ENCODE measurements at regions not wholly inside any gene's neighbourhood (a gene's known extent, or its start where the extent isn't known, plus 50 kb on each side); places are given as distances from the start of the nearest gene placed in this dataset.

- Mint-ChIP-seq H3K4me3 (no peak overlapping the region), H3K27me3 (ENCODE audit: low read depth) (no peaks in the 10 kb centered on the region), H3K36me3 (no peaks in the 10 kb centered on the region), H3K27ac (no peak overlapping the region), H3K9me3 (peaks cover 9% of the 10 kb centered on the region), H3K4me1 (no peaks in the 10 kb centered on the region)
- no peak for DNase-seq (ENCODE audit: low spot score in 2 of 2, unreplicated experiment in 2 of 2)
- TF ChIP-seq CTCF (IDR thresholded peaks at IDR 0.05; ENCODE audit: unreplicated experiment): no peak
These were observed 1578.0 kb downstream of the CDH8 start for GRCh38 chr16:60458255-60458654.

DNA sequence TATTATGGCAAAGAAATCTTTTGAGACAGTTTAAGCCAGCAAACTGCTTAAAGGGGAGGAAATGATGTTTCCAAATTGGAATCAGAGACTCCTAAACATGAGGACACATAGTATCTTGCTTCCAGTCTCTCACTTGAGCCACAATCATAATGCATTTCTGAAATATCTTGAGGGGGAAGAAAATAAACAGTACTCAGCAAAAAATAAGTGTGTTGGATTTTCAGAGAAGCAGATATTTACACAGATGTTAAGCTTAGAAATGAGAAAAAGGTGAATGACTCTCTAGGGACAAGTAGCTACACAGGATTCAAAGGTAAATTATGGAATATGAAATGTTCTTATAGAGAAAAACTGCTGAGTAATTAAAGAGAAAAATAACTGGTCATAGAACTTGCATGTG lies 1583.6 kb downstream of the CDH8 start:
- no peaks in the 10 kb centered on the region for H3K9me3 Mint-ChIP-seq
- DNase-seq (ENCODE audit: low spot score in 2 of 2, unreplicated experiment in 2 of 2): no peak
- H3K27ac Mint-ChIP-seq: no peak overlapping the region
- no peaks in the 10 kb centered on the region for H3K36me3 Mint-ChIP-seq
- H3K4me1 Mint-ChIP-seq: no peaks in the 10 kb centered on the region
- H3K27me3 Mint-ChIP-seq (ENCODE audit: low read depth): no peaks in the 10 kb centered on the region
- TF ChIP-seq CTCF (IDR thresholded peaks at IDR 0.05; ENCODE audit: unreplicated experiment): no peak
- no peak overlapping the region for H3K4me3 Mint-ChIP-seq

GRCh38 chr16:60438894-60439293 lies 1597.3 kb downstream of the CDH8 start:
- no peak overlapping the region for H3K4me3 Mint-ChIP-seq
- no peaks in the 10 kb centered on the region for H3K4me1 Mint-ChIP-seq
- no peak for DNase-seq (ENCODE audit: low spot score in 2 of 2, unreplicated experiment in 2 of 2)
- no peaks in the 10 kb centered on the region for H3K36me3 Mint-ChIP-seq
- H3K9me3 Mint-ChIP-seq: no peaks in the 10 kb centered on the region
- TF ChIP-seq CTCF (IDR thresholded peaks at IDR 0.05; ENCODE audit: unreplicated experiment): no peak
- H3K27me3 Mint-ChIP-seq (ENCODE audit: low read depth): peaks cover 2% of the 10 kb centered on the region
- no peak overlapping the region for H3K27ac Mint-ChIP-seq

GRCh38 chr16:60432472-60432871 lies 1603.8 kb downstream of the CDH8 start:
- H3K4me1 Mint-ChIP-seq: no peaks in the 10 kb centered on the region
- no peak overlapping the region for H3K4me3 Mint-ChIP-seq
- no peak overlapping the region for H3K27ac Mint-ChIP-seq
- H3K36me3 Mint-ChIP-seq: no peaks in the 10 kb centered on the region
- H3K9me3 Mint-ChIP-seq: no peaks in the 10 kb centered on the region
- H3K27me3 Mint-ChIP-seq (ENCODE audit: low read depth): peaks cover 3% of the 10 kb centered on the region
- DNase-seq (ENCODE audit: low spot score in 2 of 2, unreplicated experiment in 2 of 2): no peak
- no peak for TF ChIP-seq CTCF (IDR thresholded peaks at IDR 0.05; ENCODE audit: unreplicated experiment)

DNA sequence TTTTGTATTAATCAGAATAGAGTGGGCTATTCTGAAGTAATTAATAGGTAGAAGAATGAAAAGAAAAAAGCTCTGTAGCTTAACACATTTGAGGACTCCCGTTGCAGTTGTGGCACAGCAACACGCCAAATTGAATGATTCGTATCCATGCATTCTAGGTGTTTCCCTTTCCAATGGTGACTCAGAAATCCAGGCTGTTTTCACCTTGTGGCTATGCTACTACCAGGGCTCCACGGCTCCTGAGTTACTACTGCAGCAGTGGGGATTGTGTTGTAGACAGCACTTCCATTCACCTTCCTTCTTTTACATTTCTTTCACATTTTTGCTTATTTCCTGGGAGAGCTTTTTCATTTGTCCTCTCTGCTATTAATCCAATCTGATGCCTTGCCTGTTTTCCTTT lies 1616.4 kb downstream of the CDH8 start:
- Mint-ChIP-seq H3K36me3 (no peaks in the 10 kb centered on the region), H3K4me3 (no peak overlapping the region), H3K27me3 (ENCODE audit: low read depth) (peaks cover 22% of the 10 kb centered on the region), H3K9me3 (peaks cover 4% of the 10 kb centered on the region), H3K4me1 (no peaks in the 10 kb centered on the region), H3K27ac (no peak overlapping the region)
- no peak for DNase-seq (ENCODE audit: low spot score in 2 of 2, unreplicated experiment in 2 of 2)
- no peak for TF ChIP-seq CTCF (IDR thresholded peaks at IDR 0.05; ENCODE audit: unreplicated experiment)

GRCh38 chr16:60414613-60415012 lies 1621.6 kb downstream of the CDH8 start:
- Mint-ChIP-seq H3K4me3 (no peak overlapping the region), H3K27ac (no peak overlapping the region)

More at GRCh38 chr16:60414613-60415012, 1621.6 kb downstream of the CDH8 start:
- Mint-ChIP-seq H3K27me3 (ENCODE audit: low read depth) (peaks cover 35% of the 10 kb centered on the region), H3K36me3 (no peaks in the 10 kb centered on the region), H3K9me3 (peaks cover 4% of the 10 kb centered on the region), H3K4me1 (no peaks in the 10 kb centered on the region)
- no peak for DNase-seq (ENCODE audit: low spot score in 2 of 2, unreplicated experiment in 2 of 2)
- TF ChIP-seq CTCF (IDR thresholded peaks at IDR 0.05; ENCODE audit: unreplicated experiment): no peak
